ENCODE measurements at regions not wholly inside any gene's neighbourhood (a gene's known extent, or its start where the extent isn't known, plus 50 kb on each side); places are given as distances from the start of the nearest gene placed in this dataset.

- H3K4me1 ChIP-seq (ENCODE audit: control insufficient read depth, insufficient read depth, low read length), result no peaks in the 10 kb centered on the region
- H3K9me3 ChIP-seq (ENCODE audit: control insufficient read depth, insufficient read depth, low read length), result no peaks in the 10 kb centered on the region
- no peaks in the 10 kb centered on the region for H3K36me3 ChIP-seq (ENCODE audit: control insufficient read depth, insufficient read depth, low read length)
- H3K27me3 ChIP-seq (ENCODE audit: control insufficient read depth, insufficient read depth, low read length), result no peaks in the 10 kb centered on the region
- no peak overlapping the region for H3K9ac ChIP-seq (ENCODE audit: low read depth, low read length)
- H3K4me3 ChIP-seq (ENCODE audit: low read depth, low read length), result no peak overlapping the region
Observed at GRCh38 chr2:52083214-52083613, 1051.3 kb upstream of the NRXN1 start.

- Histone ChIP-seq H3K4me1 (ENCODE audit: control insufficient read depth, insufficient read depth, low read length) (no peaks in the 10 kb centered on the region), H3K9me3 (ENCODE audit: control insufficient read depth, insufficient read depth, low read length) (no peaks in the 10 kb centered on the region), H3K27me3 (ENCODE audit: control insufficient read depth, insufficient read depth, low read length) (no peaks in the 10 kb centered on the region), H3K9ac (ENCODE audit: low read depth, low read length) (no peak overlapping the region), H3K36me3 (ENCODE audit: control insufficient read depth, insufficient read depth, low read length) (no peaks in the 10 kb centered on the region), H3K4me3 (ENCODE audit: low read depth, low read length) (no peak overlapping the region)
Observed at GRCh38 chr2:52082646-52083045, 1050.7 kb upstream of the NRXN1 start.

- no peaks in the 10 kb centered on the region for H3K36me3 ChIP-seq (ENCODE audit: control insufficient read depth, insufficient read depth, low read length)
- no peaks in the 10 kb centered on the region for H3K27me3 ChIP-seq (ENCODE audit: control insufficient read depth, insufficient read depth, low read length)
- H3K4me1 ChIP-seq (ENCODE audit: control insufficient read depth, insufficient read depth, low read length), result no peaks in the 10 kb centered on the region
- H3K9ac ChIP-seq (ENCODE audit: low read depth, low read length), result no peak overlapping the region
- H3K9me3 ChIP-seq (ENCODE audit: control insufficient read depth, insufficient read depth, low read length), result no peaks in the 10 kb centered on the region
- no peak overlapping the region for H3K4me3 ChIP-seq (ENCODE audit: low read depth, low read length)
Observed at GRCh38 chr2:52079602-52080001, 1047.7 kb upstream of the NRXN1 start.

- Histone ChIP-seq H3K27me3 (ENCODE audit: control insufficient read depth, insufficient read depth, low read length) (no peaks in the 10 kb centered on the region), H3K9me3 (ENCODE audit: control insufficient read depth, insufficient read depth, low read length) (no peaks in the 10 kb centered on the region), H3K4me3 (ENCODE audit: low read depth, low read length) (no peak overlapping the region), H3K36me3 (ENCODE audit: control insufficient read depth, insufficient read depth, low read length) (no peaks in the 10 kb centered on the region), H3K9ac (ENCODE audit: low read depth, low read length) (no peak overlapping the region), H3K4me1 (ENCODE audit: control insufficient read depth, insufficient read depth, low read length) (no peaks in the 10 kb centered on the region)
Observed at GRCh38 chr2:52077159-52077558, 1045.2 kb upstream of the NRXN1 start.

- Histone ChIP-seq H3K27me3 (ENCODE audit: control insufficient read depth, insufficient read depth, low read length) (no peaks in the 10 kb centered on the region), H3K4me1 (ENCODE audit: control insufficient read depth, insufficient read depth, low read length) (no peaks in the 10 kb centered on the region), H3K4me3 (ENCODE audit: low read depth, low read length) (no peak overlapping the region), H3K9me3 (ENCODE audit: control insufficient read depth, insufficient read depth, low read length) (no peaks in the 10 kb centered on the region), H3K9ac (ENCODE audit: low read depth, low read length) (no peak overlapping the region), H3K36me3 (ENCODE audit: control insufficient read depth, insufficient read depth, low read length) (no peaks in the 10 kb centered on the region)
Observed at GRCh38 chr2:52074130-52074719, 1042.3 kb upstream of the NRXN1 start.

GRCh38 chr2:52072949-52073348, 1041.0 kb upstream of the NRXN1 start:
- no peaks in the 10 kb centered on the region for H3K9me3 ChIP-seq (ENCODE audit: control insufficient read depth, insufficient read depth, low read length)
- no peak overlapping the region for H3K4me3 ChIP-seq (ENCODE audit: low read depth, low read length)
- H3K9ac ChIP-seq (ENCODE audit: low read depth, low read length), result no peak overlapping the region
- no peaks in the 10 kb centered on the region for H3K4me1 ChIP-seq (ENCODE audit: control insufficient read depth, insufficient read depth, low read length)
- H3K36me3 ChIP-seq (ENCODE audit: control insufficient read depth, insufficient read depth, low read length), result no peaks in the 10 kb centered on the region
- no peaks in the 10 kb centered on the region for H3K27me3 ChIP-seq (ENCODE audit: control insufficient read depth, insufficient read depth, low read length)

- Histone ChIP-seq H3K9ac (ENCODE audit: low read depth, low read length) (no peak overlapping the region), H3K9me3 (ENCODE audit: control insufficient read depth, insufficient read depth, low read length) (no peaks in the 10 kb centered on the region), H3K4me3 (ENCODE audit: low read depth, low read length) (no peak overlapping the region), H3K4me1 (ENCODE audit: control insufficient read depth, insufficient read depth, low read length) (no peaks in the 10 kb centered on the region), H3K36me3 (ENCODE audit: control insufficient read depth, insufficient read depth, low read length) (no peaks in the 10 kb centered on the region), H3K27me3 (ENCODE audit: control insufficient read depth, insufficient read depth, low read length) (no peaks in the 10 kb centered on the region)
Observed at GRCh38 chr2:52070665-52071064, 1038.7 kb upstream of the NRXN1 start.

GRCh38 chr2:52064234-52064633, 1032.3 kb upstream of the NRXN1 start:
- H3K9ac ChIP-seq (ENCODE audit: low read depth, low read length), result no peak overlapping the region
- no peaks in the 10 kb centered on the region for H3K27me3 ChIP-seq (ENCODE audit: control insufficient read depth, insufficient read depth, low read length)
- no peaks in the 10 kb centered on the region for H3K9me3 ChIP-seq (ENCODE audit: control insufficient read depth, insufficient read depth, low read length)

GRCh38 chr2:52054824-52055223, 1022.9 kb upstream of the NRXN1 start:
- no peak overlapping the region for H3K9ac ChIP-seq (ENCODE audit: low read depth, low read length)
- peaks cover 10% of the 10 kb centered on the region for H3K9me3 ChIP-seq (ENCODE audit: control insufficient read depth, insufficient read depth, low read length)
- H3K4me3 ChIP-seq (ENCODE audit: low read depth, low read length), result no peak overlapping the region
- H3K4me1 ChIP-seq (ENCODE audit: control insufficient read depth, insufficient read depth, low read length), result peaks cover 20% of the 10 kb centered on the region
- no peaks in the 10 kb centered on the region for H3K36me3 ChIP-seq (ENCODE audit: control insufficient read depth, insufficient read depth, low read length)
- no peaks in the 10 kb centered on the region for H3K27me3 ChIP-seq (ENCODE audit: control insufficient read depth, insufficient read depth, low read length)

More at GRCh38 chr2:52064234-52064633, 1032.3 kb upstream of the NRXN1 start:
- Histone ChIP-seq H3K4me1 (ENCODE audit: control insufficient read depth, insufficient read depth, low read length) (no peaks in the 10 kb centered on the region), H3K36me3 (ENCODE audit: control insufficient read depth, insufficient read depth, low read length) (no peaks in the 10 kb centered on the region), H3K4me3 (ENCODE audit: low read depth, low read length) (no peak overlapping the region)

GRCh38 chr2:52036853-52037252, 1004.9 kb upstream of the NRXN1 start:
- Histone ChIP-seq H3K9ac (ENCODE audit: low read depth, low read length) (no peak overlapping the region), H3K4me1 (ENCODE audit: control insufficient read depth, insufficient read depth, low read length) (peaks cover 3% of the 10 kb centered on the region), H3K27me3 (ENCODE audit: control insufficient read depth, insufficient read depth, low read length) (no peaks in the 10 kb centered on the region), H3K36me3 (ENCODE audit: control insufficient read depth, insufficient read depth, low read length) (no peaks in the 10 kb centered on the region), H3K9me3 (ENCODE audit: control insufficient read depth, insufficient read depth, low read length) (no peaks in the 10 kb centered on the region), H3K4me3 (ENCODE audit: low read depth, low read length) (no peak overlapping the region)

GRCh38 chr2:52036024-52036423, 1004.1 kb upstream of the NRXN1 start:
- peaks cover 3% of the 10 kb centered on the region for H3K4me1 ChIP-seq (ENCODE audit: control insufficient read depth, insufficient read depth, low read length)
- H3K36me3 ChIP-seq (ENCODE audit: control insufficient read depth, insufficient read depth, low read length), result no peaks in the 10 kb centered on the region
- H3K4me3 ChIP-seq (ENCODE audit: low read depth, low read length), result no peak overlapping the region
- H3K9me3 ChIP-seq (ENCODE audit: control insufficient read depth, insufficient read depth, low read length), result no peaks in the 10 kb centered on the region
- no peak overlapping the region for H3K9ac ChIP-seq (ENCODE audit: low read depth, low read length)
- H3K27me3 ChIP-seq (ENCODE audit: control insufficient read depth, insufficient read depth, low read length), result no peaks in the 10 kb centered on the region

- H3K4me1 ChIP-seq (ENCODE audit: control insufficient read depth, insufficient read depth, low read length), result peaks cover 3% of the 10 kb centered on the region
- H3K27me3 ChIP-seq (ENCODE audit: control insufficient read depth, insufficient read depth, low read length), result no peaks in the 10 kb centered on the region
- no peak overlapping the region for H3K4me3 ChIP-seq (ENCODE audit: low read depth, low read length)
- H3K36me3 ChIP-seq (ENCODE audit: control insufficient read depth, insufficient read depth, low read length), result no peaks in the 10 kb centered on the region
- H3K9me3 ChIP-seq (ENCODE audit: control insufficient read depth, insufficient read depth, low read length), result no peaks in the 10 kb centered on the region
- no peak overlapping the region for H3K9ac ChIP-seq (ENCODE audit: low read depth, low read length)
Observed at GRCh38 chr2:52035391-52035790, 1003.5 kb upstream of the NRXN1 start.
